Dermis microvascular lymphatic vessel endothelial cell (primary cell): ENCODE measurements at regions not wholly inside any gene's neighbourhood (a gene's known extent, or its start where the extent isn't known, plus 50 kb on each side); places are given as distances from the start of the nearest gene placed in this dataset.

ENCODE experiments used
- DNase-seq, 2 donors: peaks; one replicate each; pipeline versions ENCODE4 v3.0.0 to v3.0.0-alpha.2; 2010; ENCODE audit warnings: low read depth in 2 of 2

DNA sequence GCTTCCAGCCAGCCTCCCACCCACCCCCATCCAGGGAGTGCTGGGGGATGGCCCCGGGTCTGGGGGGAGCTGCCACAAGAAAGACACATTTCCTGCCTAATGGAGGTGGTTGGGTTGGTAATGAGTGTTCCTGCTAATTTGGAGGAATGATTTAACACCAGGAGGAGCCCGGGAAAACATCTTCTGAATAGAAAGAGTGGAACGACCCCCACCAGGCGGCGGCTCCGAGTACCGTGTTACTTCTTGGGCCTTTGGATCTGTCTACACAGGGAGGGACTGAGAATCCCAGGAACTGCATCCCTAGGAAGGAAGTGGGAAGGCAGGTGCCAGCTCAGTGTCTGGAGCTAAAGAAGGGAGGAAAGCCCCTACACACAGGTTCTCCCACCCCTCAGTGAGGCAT lies 64.6 kb downstream of the TSPAN17 start:
- no peak for DNase-seq

DNA sequence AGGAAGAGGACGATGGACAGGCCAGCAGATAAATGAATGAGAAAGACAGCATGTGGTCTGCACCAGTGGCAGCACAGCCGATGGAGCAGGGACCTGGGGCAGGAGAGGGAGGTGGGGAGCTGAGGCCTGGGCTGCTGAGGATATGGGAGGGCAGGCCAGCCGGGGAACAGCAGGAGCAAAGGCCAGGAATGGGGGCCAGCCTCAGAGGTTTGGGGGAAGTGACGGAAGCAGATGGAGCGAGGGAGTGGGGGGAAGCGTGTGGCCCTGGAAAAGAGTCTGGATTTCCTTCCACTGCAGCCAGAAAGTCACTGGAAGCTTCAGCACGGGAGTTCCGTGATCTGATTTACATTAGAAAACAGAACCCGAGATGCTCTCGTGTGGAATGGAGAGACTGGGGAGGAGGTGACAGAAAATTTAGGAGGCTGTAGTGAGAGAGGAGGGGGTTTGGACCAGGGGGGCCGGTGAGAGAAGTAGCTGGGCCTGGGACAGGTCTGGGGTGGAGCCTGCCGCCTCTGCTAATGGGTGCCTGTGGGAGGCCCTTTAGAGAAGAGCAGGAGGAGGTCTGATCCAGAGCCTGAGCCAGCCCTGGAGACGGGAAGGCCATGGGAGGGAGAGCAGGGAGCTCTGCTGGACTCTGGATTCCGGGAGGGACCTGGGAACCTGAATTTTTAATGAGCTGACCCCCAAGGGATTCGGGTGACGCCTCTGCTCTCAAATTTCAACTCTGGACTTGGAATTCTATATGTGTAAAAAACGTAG lies 65.4 kb downstream of the TSPAN17 start:
- no peak for DNase-seq

DNA sequence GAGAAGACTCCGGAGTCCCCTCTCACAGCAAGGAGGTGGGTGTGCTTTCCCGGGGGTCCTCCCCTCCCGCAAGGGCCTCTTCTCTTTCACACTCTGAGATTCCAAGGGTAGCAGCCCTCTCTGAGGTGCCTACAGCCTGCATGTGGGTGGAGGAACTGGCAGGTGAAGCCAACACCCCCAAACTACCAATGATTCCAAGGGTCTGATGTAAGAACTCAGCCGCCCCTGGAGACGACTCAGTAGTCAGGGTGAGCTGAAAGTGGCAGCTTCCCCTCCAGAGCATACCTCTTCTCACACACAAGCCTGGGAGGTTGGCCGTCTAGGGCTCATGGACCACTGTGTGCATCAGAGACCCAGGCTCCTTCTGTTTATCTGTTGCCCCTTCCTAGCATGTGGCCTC lies 66.1 kb downstream of the TSPAN17 start:
- DNase-seq, result no peak

DNA sequence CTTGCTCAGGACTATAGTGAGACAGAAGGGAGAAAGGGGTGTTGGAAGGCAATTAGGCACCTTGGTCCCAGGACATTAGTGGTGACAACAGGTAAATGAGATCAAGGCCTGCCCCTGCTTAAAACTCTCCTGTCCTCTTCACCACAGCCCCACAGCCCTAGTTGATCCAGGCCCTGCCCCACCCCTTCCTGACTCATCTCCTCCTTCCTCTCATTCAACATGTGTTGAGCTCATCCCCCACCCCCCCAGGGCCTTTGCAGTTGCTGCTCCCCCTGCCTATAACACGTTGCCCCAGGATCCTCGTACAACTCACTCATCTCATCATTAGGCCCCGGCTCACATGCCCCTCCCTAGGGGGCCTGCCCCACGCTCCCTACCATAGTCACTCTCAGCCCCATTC lies 66.8 kb downstream of the TSPAN17 start:
- DNase-seq, result no peak

DNA sequence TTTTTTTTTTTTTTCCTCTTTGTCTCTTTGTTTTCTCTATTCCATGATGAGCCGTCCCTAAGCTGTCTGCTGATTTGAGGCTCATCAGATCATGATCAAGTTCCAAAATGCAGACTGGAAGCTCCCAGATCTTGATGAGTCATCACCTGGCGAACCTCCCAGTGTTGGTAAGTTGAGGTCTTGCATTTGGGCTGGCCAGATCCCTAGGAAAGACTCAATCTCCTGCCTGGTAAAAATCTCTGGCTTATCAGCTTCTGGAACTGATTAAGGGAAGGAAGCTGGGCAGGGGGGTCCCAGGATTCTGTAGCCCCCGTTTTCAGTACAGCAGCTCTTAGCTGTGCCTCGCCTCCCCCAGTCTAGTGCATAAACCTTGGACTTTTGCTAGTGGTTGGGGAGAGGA lies 69.0 kb downstream of the TSPAN17 start:
- DNase-seq, result peak in 1 of 2 donors; percentile 14

DNA sequence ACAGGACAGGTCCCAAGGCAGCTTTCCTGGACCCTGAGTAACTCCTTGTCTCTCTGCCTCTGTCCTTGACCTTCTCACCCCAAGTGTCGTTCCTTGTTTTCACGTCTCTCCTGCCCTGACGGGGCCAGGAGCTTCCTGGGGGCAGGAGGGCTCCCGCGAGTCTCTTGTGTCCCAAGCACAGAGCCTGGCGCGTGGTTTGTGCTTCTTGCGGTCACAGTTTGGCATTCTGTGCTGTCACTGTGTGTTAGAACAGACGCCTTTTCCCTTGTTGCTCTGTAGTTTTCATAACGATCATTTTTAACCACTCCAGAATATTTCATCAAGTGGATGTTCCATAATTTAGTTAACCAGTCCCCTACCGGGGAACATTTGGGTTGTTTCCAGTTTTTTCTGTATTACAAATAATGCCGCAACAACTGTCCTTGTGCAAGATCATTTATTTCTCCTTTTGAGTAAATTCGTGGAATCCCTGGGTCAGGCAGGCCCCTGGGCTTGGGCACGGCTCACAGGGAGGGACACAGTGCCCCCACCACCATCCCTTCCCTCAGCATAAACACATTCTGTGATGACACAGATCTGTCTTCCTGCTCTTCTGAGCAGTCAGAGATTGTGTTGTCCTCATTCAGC lies 71.9 kb downstream of the TSPAN17 start:
- DNase-seq, result no peak

DNA sequence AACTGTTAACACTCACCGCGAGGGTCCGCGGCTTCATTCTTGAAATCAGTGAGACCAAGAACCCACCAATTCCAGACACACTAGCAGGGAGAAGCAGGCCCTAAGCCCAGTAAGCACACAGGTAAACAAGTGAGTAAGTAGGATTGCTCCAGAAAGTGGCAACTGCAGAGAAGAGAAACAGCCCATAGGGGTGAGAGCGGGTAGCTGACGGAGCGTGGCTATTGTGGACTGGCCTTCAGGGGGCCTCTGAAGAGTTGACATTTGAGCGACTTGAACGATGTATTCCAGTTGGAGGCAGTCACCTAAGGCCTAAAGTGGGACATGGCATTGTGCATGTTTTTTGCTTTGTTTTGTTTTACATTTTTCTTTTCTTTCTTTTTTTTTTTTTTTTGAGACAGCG lies 74.2 kb downstream of the TSPAN17 start:
- no peak for DNase-seq

DNA sequence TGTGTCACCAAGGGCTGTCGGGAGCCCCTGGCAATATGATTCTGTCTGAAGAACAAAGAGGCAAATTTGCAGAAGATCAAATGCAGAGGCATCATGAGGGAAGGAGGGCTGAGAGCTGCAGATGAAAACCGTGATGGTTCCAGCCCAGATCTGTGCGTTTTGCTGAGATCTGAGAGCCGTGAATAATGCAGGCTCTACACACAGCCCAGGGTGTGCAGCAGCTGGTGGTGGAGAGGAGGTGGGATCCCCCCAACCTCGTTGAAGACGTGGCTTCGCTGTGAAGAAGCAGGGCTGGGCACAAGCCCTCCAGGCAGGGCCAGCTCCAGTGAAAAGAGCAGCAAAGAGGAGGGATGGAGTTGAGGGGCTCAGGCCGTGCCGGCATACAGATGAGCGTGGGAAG lies 75.5 kb downstream of the TSPAN17 start:
- no peak for DNase-seq

DNA sequence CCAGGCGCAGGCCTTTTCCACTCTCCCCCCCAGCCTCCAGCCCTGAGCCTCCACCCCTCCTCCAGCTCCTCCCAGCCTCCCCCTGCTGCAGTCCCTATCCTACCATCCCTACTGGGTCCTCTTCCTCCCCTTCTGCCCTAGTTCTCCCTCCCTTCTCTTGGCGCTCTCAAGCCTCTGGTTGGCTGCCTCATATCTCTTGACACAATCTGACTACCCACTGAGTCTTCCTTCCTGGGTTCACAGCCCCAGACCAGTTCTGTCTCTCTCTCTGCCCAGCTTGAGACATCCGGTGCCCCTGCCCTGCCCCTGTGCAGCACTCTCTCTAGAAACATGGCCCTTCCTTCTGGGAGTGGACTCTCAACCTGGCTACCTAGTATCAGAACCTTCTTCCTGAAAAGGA lies 76.2 kb downstream of the TSPAN17 start:
- DNase-seq, result no peak

DNA sequence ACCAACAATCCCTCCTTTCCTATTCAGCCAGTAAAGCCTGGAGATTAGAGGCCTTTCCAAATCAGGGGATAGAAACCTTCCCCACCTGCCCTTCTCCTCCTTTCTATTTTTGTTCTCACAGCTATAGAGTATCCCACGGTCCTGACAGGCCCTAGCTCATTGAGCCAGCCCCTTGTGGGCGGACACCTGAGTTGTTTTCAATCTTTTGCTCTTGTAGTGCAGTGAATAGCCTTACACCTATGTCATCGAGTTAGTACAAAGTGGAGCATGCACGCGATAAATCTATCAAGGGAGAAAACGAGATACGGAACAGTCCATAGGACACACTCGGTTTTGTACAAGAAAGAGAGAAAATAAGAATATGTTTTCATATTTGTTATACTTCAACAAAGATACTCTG lies 77.2 kb downstream of the TSPAN17 start:
- no peak for DNase-seq

DNA sequence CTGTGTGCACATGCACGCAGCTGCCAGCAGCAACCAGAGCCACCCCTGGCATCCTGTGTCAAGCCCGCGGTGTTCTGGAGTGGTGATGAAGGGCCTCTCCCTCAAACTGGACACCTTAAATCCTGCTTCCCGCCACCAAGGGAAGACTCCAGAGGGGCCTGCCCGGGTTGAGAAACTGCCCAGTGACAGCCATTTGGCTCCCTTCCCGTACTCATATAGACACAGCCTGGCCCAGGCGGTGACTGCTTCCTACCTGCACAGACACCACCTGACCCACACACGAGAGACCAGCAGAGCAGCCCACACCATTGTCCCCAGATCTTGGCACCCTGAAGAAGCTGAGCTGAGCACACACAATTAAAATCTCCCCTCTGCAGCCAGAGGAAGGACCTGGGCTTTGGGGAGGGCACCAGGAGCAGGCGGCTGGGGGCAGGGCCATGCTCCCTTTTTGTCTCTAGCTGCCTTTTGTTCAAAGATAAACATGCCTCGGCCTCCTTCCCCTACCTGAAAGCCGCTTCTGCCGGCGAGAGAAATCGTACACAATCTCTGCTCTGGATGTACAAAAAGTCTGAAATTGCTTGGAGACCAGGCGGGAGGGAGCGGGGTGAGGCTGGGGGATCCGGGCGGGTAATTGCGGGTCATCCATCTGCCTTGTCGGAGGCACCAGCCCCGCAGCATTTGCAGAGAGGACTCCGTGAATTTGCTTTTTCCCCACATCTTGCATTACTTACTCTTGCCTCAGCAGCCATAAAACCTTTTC lies 78.4 kb downstream of the TSPAN17 start:
- DNase-seq, result no peak

DNA sequence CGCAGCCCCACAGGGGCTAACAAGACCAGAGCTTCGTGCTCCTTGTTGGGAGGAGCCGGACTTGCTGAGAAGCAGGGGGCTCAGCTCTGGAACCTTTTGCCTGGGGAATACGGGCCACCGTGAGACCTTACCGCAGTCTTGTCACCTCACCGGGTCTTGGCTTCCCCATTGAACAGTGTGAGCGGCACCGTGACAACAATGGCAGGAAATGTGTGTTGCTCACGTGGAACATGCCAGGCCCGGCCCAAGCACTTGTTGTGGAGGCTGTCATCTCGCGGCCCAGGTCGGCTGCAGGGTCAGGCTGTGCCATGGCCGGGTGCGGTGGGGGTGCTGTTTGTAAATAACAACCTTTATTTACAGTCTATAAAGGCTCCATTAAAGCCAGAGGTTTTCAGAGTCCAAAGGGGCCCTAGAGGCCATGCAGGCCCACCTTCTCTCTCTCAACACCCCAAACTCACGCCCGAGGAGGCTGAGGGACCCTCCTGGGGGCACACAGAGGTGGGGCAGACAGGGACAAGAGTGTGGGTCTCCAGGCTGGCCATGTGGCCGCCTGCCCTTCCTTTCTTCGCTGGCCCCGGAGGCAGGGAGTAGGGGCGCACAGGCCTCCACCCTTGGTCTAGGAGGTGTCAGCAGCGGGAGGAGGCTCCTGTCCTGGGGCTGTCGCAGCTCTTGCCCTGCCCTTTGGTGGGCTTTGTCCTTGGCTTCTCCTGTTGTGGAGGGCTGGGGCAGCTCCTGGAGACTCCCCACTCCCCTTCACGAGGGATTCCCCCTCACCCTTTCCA lies 79.7 kb downstream of the TSPAN17 start:
- peak; percentile 62 to 70 for DNase-seq

DNA sequence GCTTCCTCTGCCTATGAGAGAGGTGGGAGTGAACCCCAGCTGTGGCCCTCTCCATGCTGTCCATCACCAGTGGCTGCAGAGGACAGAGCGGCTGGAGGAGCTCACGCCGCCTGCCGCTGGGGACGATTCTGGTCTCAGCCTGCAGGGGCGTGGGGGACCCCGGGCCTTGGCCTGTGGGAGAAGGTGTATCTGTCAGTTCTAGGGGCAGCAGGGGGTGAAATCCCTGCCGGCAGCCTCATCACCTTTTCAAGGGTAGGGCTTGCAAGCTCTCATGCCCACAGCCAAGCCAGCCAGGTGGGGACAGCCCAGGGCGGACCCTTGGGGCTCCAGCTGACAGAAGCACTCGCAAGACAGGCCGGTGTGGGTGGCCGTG lies 80.2 kb downstream of the TSPAN17 start:
- no peak for DNase-seq

DNA sequence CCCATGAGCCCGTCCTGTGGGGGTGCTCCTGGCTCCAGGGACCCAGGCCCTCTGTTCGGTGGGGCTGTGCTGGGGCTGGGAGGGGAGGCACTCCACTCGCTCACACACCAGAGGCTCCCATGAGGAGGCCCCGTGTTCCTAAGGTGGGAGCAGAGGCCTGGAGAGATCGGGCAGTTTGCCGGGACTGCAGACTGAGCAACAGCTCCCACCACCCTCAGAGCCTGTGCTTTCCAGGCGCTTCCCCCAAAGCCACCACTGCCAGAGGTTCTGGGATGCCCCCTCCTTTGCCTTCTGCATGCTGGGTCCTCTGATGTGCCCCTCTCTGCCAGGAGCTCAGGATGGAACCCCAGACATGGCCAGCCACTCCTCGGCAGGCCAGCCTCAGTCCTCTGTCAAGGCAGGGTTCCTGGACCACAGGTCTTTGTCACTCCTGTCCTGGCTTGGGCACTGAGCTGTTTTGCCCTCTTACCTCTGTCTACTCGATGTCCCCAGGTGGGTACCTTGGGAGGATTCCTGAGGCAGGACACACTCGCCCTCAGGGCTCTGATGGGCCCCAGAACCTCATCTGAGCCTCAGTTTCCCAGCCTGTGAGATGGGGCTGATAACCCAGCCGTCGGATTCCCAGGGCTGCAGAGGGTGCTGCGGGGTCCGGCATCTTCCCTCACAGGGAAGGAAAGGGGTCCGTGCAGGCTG lies 80.8 kb downstream of the TSPAN17 start:
- DNase-seq, result no peak

DNA sequence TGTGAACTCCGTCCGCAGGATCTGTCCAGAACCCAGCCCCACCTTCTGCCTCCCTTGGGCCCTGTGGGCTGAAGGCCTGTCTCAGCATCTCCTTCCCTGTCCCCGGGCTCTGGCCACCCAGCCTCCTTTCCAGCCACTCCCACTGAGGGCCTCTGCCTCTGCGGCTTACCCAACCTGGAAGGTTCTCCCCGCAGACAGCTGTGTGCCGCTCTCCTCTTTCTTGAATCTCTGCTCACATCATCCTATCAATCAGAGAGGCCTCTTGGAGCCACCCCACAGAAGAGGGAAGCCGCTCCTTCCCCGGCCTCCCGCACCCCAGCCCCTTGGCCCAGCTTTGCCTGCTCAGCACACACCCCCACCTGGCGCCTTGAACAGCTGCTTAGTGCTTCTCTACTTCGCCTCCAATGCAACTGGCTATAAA lies 81.5 kb upstream of the UNC5A start:
- DNase-seq, result no peak

DNA sequence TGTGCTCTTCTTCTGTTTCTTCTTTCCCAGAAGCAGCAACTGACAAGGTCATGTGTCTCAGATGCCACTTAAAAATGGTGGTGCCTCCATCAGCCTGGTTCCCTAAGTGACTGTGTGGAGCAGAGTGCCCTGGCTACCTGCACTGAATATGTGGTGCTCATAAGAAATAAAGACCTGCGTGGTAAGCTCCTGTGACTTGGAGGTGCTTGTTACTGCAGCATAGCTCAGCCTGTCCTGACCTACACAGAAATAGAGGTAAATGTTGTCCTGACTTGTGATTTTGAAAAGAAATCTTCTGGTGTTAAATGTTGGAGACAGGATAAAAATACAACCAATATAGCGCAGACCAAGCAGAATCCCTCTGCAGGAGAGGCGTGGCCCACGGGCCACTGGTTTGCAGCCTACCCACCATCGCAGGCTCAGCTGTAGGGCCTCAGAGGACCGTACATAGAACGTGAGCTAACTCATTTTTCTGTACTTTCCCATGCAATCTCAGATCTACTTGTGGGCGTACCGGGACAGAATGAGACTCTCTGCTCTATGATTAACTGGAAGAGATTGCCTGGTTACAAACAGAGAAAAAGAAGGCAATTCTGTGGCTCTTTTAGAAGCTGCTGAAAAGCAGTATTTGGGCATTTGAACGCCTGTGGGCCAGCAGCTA lies 79.4 kb upstream of the UNC5A start:
- DNase-seq, result no peak

DNA sequence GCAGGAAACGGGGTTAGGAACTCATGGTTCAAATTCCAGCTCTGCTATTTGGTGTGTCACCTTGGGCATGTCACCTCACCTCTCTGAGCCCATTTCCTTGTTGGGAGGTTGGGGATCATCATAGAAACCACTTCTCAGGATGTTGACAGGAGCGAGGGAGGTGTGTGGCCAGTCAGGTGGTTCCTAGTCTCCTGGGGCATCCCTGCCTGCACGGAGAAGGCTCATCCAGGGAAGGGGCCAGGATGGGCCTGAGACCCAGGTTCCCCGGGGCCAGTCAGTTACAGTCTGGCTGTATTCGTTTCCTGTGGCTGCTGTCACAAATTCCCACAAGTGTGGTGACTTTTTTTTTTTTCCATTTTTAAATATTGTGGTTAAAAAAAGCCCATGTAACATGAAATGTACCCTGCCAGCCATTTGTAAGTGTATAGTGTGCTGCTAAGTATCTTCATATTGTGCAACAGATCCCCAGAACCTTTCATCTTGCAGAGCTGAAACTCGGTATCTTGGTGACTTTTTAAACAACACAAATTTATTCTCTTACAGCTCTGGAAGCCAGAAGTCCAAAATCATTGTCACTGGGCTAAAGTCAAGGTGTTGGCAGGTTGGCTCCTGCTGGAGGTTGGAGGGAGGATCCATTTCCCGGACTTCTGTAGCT lies 78.7 kb upstream of the UNC5A start:
- DNase-seq, result no peak

DNA sequence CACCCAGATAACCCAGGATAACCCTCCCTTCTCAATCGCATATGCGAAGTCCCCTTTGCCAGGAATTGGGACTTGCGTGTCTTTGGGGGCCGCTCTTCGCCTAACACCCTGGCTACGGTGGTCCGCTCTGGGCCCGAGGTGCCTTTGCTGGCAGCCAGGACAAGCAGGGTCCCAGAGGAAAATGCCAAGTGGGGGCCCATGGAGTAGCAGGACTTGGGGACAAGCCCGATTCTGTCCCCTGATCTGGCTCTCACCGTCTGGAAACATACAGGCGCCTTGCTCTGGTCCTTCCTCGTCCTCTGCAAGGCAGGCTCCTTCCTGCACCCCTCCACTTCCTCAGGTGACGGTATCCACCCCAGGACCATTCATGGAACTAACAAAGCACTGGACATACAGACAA lies 78.1 kb upstream of the UNC5A start:
- DNase-seq, result no peak

DNA sequence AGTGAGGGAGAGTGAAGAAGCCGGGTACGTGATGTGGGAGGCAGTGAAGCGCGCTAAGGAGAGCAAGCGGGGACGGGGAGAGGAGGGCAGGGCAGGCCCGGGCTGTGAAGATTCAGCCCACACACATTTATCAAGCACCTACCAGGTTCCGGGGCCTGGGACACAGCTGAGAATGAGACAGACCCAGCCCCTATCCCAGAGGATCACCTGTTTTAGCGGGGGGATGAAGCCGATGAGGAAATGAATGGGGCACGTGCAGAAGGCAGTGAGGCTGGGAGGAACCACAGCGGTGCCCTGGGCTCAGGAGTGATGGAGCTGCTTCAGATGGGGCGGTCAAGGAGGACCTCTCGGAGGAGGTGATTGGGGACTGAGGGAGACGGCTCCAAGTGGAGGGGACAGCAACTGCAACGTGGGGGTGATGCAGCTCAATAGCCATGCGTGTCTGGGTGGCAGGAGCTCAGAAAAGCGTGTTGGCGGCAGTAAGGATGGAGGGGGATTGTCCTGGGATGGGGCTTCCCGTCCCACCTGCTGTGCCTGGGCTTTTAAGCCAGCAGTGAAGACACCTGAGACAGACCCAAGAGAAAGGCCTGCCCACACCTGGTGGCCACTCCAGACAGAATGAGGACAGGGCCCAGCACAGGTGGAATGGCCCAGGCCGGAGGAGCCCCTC lies 77.5 kb upstream of the UNC5A start:
- no peak for DNase-seq
